HepG2 (cell line): ENCODE measurements at regions not wholly inside any gene's neighbourhood (a gene's known extent, or its start where the extent isn't known, plus 50 kb on each side); places are given as distances from the start of the nearest gene placed in this dataset.

Experiments
- ATAC-seq: fragments of 200-7000 bp; cut with Tn5 transposase; 3 replicates; pipeline ENCODE4 v1.9.1; 2020; ENCODE audit warnings: mild to moderate bottlenecking, moderate library complexity
- BruUV-seq: library from RNA; stranded (reverse); fragments of 400-500 nt; replicated peaks from 2 replicates; lab custom pipeline; 2021; lab: Mats Ljungman, UMichigan
- CTCF ChIA-PET: fragments of 300-600 bp; formaldehyde crosslinking; extraction: SDS; loops from one replicate; lab custom pipeline; 2021; ENCODE audit warnings: low total read pairs, inconsistent platforms, low intra/inter-chr PET ratio; lab: Yijun Ruan, JAX
- POLR2A ChIA-PET: fragments of 350-600 bp; sonication (Branson Sonifier 250); formaldehyde crosslinking; loops from one replicate; lab custom pipeline; 2020; ENCODE audit warnings: antibody characterized with exemption, inconsistent platforms; lab: Yijun Ruan, JAX
- DNase-seq: peaks from one replicate; pipeline ENCODE4 v3.0.0-alpha.2; 2015; ENCODE audit warnings: low spot score
- FAIRE-seq: peaks from 3 replicates; lab custom pipeline; 2011; peaks lifted over from hg19 to GRCh38; lab: Jason Lieb, UNC
- H2AFZ ChIP-seq: one replicate; pipeline ENCODE4 v1.6.1; 2011; ENCODE audit warnings: low read length, inconsistent platforms
- H3K27ac ChIP-seq: fragments of 300-600 bp; 3 replicates; pipeline ENCODE4 v1.8.0; 2011; ENCODE audit warnings: mixed run types, mild to moderate bottlenecking, mixed read lengths, low read length, inconsistent platforms; ENCODE audit not compliant: insufficient read depth; ENCODE audit errors: extremely low read length
- H3K27me3 ChIP-seq, 2 experiments: fragments of 200-600 bp in 1 of 2; 2 replicates in 1 of 2; 3 replicates in 1 of 2; pipeline versions ENCODE4 v1.6.0 to v1.8.0; 2011; ENCODE audit warnings: low read length in 2 of 2, mild to moderate bottlenecking in 2 of 2, moderate library complexity in 2 of 2, inconsistent platforms in 1 of 2; ENCODE audit not compliant: insufficient read depth in 2 of 2, control insufficient read depth in 1 of 2
- H3K36me3 ChIP-seq, 2 experiments: fragments of 200-600 bp in 1 of 2; replicated peaks in 1 of 2; 2 replicates in 1 of 2; 3 replicates in 1 of 2; pipeline versions ENCODE4 v1.5.1 to v1.8.0; 2011; ENCODE audit warnings: low read length in 2 of 2, inconsistent platforms in 1 of 2; ENCODE audit not compliant: insufficient read depth in 2 of 2, control insufficient read depth in 1 of 2
- H3K4me1 ChIP-seq: 2 replicates; pipeline ENCODE4 v1.5.1; 2012; ENCODE audit warnings: low read length, inconsistent platforms; ENCODE audit not compliant: insufficient read depth
- H3K4me2 ChIP-seq: 2 replicates; pipeline ENCODE4 v1.6.0; 2011; ENCODE audit warnings: low read depth, low read length, inconsistent platforms
- H3K4me3 ChIP-seq, 3 experiments: fragments of 200-600 bp in 1 of 3; sonication (generic), shearing (Covaris generic) in 1 of 3; replicated peaks in 1 of 3; 2 replicates each; pipeline ENCODE4 v1.5.1; 2011 to 2016; ENCODE audit warnings: low read length in 3 of 3, inconsistent platforms in 2 of 3, low read depth in 2 of 3, mild to moderate bottlenecking in 2 of 3, control low read depth in 1 of 3, mixed read lengths in 1 of 3; ENCODE audit not compliant: insufficient read depth in 1 of 3
- H3K79me2 ChIP-seq: one replicate; pipeline ENCODE4 v1.6.1; 2011; ENCODE audit warnings: low read length, inconsistent platforms; ENCODE audit not compliant: insufficient read depth
- H3K9ac ChIP-seq: 2 replicates; pipeline ENCODE4 v1.6.0; 2011; ENCODE audit warnings: mild to moderate bottlenecking, low read depth, low read length, inconsistent platforms; ENCODE audit not compliant: insufficient read depth
- H3K9me3 ChIP-seq: 2 replicates; pipeline ENCODE4 v1.5.1; 2012; ENCODE audit warnings: mild to moderate bottlenecking, low read length
- H4K20me1 ChIP-seq: 2 replicates; pipeline ENCODE4 v1.6.0; 2011; ENCODE audit warnings: inconsistent platforms, mild to moderate bottlenecking, low read length, moderate library complexity; ENCODE audit not compliant: insufficient read depth
- HDAC1 ChIP-seq: sonication (generic); formaldehyde crosslinking; IDR thresholded peaks from 2 replicates; pipeline ENCODE4 v1.5.1; 2020; ENCODE audit warnings: mild to moderate bottlenecking, missing genetic modification reagents
- JUNB ChIP-seq: sonication (generic); formaldehyde crosslinking; IDR thresholded peaks from 2 replicates; pipeline ENCODE4 v1.8.0; 2022; ENCODE audit warnings: missing genetic modification reagents, mild to moderate bottlenecking, borderline replicate concordance
- KDM6A ChIP-seq: IDR thresholded peaks from 2 replicates; pipeline ENCODE4 v1.6.1; 2016; ENCODE audit warnings: low read depth
- RXRB ChIP-seq: IDR thresholded peaks from 2 replicates; pipeline ENCODE4 v1.6.1; 2016; ENCODE audit warnings: borderline replicate concordance, missing genetic modification reagents, missing compliant biosample characterization
- TAF15 ChIP-seq: fragments of 200-400 bp; formaldehyde crosslinking; IDR thresholded peaks from one replicate; pipeline ENCODE4 v1.6.1; 2018; ENCODE audit warnings: mild to moderate bottlenecking, low read depth, low read length; ENCODE audit not compliant: poor library complexity, severe bottlenecking
- TARDBP ChIP-seq: sonication (generic); formaldehyde crosslinking; IDR thresholded peaks from 2 replicates; pipeline ENCODE4 v1.8.0; 2022; ENCODE audit warnings: mild to moderate bottlenecking, missing genetic modification reagents
- TOE1 ChIP-seq: sonication (generic); formaldehyde crosslinking; IDR thresholded peaks from 2 replicates; pipeline ENCODE4 v1.4.0; 2020; ENCODE audit warnings: mild to moderate bottlenecking, missing genetic modification reagents
- TSC22D2 ChIP-seq: sonication (generic); formaldehyde crosslinking; IDR thresholded peaks from 2 replicates; pipeline ENCODE4 v1.5.1; 2020; ENCODE audit warnings: missing genetic modification reagents, mild to moderate bottlenecking, borderline replicate concordance
- YEATS4 ChIP-seq: sonication (generic); formaldehyde crosslinking; IDR thresholded peaks from 2 replicates; pipeline ENCODE4 v1.4.0; 2020; ENCODE audit warnings: missing genetic modification reagents, borderline replicate concordance
- ZBTB7B ChIP-seq: sonication (generic); formaldehyde crosslinking; IDR thresholded peaks from 2 replicates; pipeline ENCODE4 v1.4.0; 2020; ENCODE audit warnings: missing genetic modification reagents
- ZNF207 ChIP-seq: fragments of 450-650 bp; IDR thresholded peaks from 2 replicates; pipeline ENCODE4 v1.6.1; 2016; ENCODE audit warnings: antibody characterized with exemption, borderline replicate concordance
- ZNF83 ChIP-seq: sonication (generic); formaldehyde crosslinking; IDR thresholded peaks from 2 replicates; pipeline ENCODE4 v1.4.0; 2020; ENCODE audit warnings: missing genetic modification reagents, mild to moderate bottlenecking, borderline replicate concordance
- ZNF883 ChIP-seq: sonication (generic); formaldehyde crosslinking; IDR thresholded peaks from 2 replicates; pipeline ENCODE4 v1.5.1; 2020; ENCODE audit warnings: mild to moderate bottlenecking, missing genetic modification reagents; ENCODE audit errors: not compliant biosample characterization
- WGBS: methylation state at CpG from one replicate; pipeline ENCODE4 v1.1.6; 2017; ENCODE audit warnings: low lambda C conversion rate; 5-methylcytosine and 5-hydroxymethylcytosine counted together
- in situ Hi-C: cut with HindIII; loops from 2 replicates; pipeline ENCODE4 v1.10.0; 2017; ENCODE audit warnings: low pct_unique_long_range_greater_than_20kb; ENCODE audit not compliant: extremely low pct_ligation_motif_present
- intact Hi-C: fragments of 100-400 bp; cut with micrococcal nuclease; formaldehyde crosslinking; loops from one replicate; pipeline ENCODE4 v1.10.0; 2022; ENCODE audit not compliant: unreplicated experiment
- TF ChIP-seq, protein P1 (sequence below): sonication (generic); formaldehyde crosslinking; IDR thresholded peaks from 2 replicates; pipeline ENCODE4 v1.4.0; 2020; ENCODE audit warnings: missing genetic modification reagents, borderline replicate concordance

- FAIRE-seq = no peak
- in situ Hi-C loops = loop anchor here (25.0 kb wide), 1 partner anchor 1184 kb away; no protein-coding TSS in a partner anchor
Observed at GRCh38 chr2:185278761-185279160, 459.8 kb upstream of the FSIP2 start.

More at GRCh38 chr2:185278761-185279160, 459.8 kb upstream of the FSIP2 start:
- Histone ChIP-seq H3K27ac (no peak overlapping the region), H3K9ac (no peak overlapping the region), H4K20me1 (no peaks in the 10 kb centered on the region), H3K4me2 (no peak overlapping the region), H3K9me3 (no peaks in the 10 kb centered on the region), H3K27me3 (no peaks in the 10 kb centered on the region), H2AFZ (no peak overlapping the region), H3K79me2 (no peaks in the 10 kb centered on the region), H3K4me3 (no peak overlapping the region), H3K36me3 (no peaks in the 10 kb centered on the region), H3K4me1 (no peaks in the 10 kb centered on the region)
- no peak for DNase-seq
- TF ChIP-seq ZBTB7B (CRISPR knock-in tag) (no peak), TOE1 (CRISPR knock-in tag) (no peak), HDAC1 (CRISPR knock-in tag) (no peak), TAF15 (no peak), TARDBP (CRISPR knock-in tag) (no peak), ZNF83 (CRISPR knock-in tag) (no peak), YEATS4 (no peak), KDM6A (CRISPR knock-in tag) (no peak), JUNB (CRISPR knock-in tag) (no peak), ZNF883 (no peak), ZNF207 (no peak), TSC22D2 (no peak), RXRB (CRISPR knock-in tag) (no peak)
- TF ChIP-seq, protein P1, sequence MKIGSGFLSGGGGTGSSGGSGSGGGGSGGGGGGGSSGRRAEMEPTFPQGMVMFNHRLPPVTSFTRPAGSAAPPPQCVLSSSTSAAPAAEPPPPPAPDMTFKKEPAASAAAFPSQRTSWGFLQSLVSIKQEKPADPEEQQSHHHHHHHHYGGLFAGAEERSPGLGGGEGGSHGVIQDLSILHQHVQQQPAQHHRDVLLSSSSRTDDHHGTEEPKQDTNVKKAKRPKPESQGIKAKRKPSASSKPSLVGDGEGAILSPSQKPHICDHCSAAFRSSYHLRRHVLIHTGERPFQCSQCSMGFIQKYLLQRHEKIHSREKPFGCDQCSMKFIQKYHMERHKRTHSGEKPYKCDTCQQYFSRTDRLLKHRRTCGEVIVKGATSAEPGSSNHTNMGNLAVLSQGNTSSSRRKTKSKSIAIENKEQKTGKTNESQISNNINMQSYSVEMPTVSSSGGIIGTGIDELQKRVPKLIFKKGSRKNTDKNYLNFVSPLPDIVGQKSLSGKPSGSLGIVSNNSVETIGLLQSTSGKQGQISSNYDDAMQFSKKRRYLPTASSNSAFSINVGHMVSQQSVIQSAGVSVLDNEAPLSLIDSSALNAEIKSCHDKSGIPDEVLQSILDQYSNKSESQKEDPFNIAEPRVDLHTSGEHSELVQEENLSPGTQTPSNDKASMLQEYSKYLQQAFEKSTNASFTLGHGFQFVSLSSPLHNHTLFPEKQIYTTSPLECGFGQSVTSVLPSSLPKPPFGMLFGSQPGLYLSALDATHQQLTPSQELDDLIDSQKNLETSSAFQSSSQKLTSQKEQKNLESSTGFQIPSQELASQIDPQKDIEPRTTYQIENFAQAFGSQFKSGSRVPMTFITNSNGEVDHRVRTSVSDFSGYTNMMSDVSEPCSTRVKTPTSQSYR (CRISPR knock-in tag) = no peak
- POLR2A ChIA-PET = no interaction called here
- no TSS peak for BruUV-seq
- intact Hi-C loops = no loop called here
- CTCF ChIA-PET = no interaction called here
- no peak for ATAC-seq
- WGBS = 0% methylated on average over 2 of the region's 2 CpGs
